ENCODE measurements at regions not wholly inside any gene's neighbourhood (a gene's known extent, or its start where the extent isn't known, plus 50 kb on each side); places are given as distances from the start of the nearest gene placed in this dataset.

- peak; percentile 95 to 99 for DNase-seq
- CTCF ChIA-PET: interaction anchor here (0.6 to 1.5 kb wide), 3 partner anchors 21 to 179 kb away, joined by 3 to 7 read pairs (median 5); no protein-coding TSS in a partner anchor
- intact Hi-C loops (cut with micrococcal nuclease; ENCODE audit: unreplicated experiment): loop anchor here (1.0 to 5.0 kb wide), 6 partner anchors 10 to 79 kb away; no protein-coding TSS in a partner anchor
- no peak for TF ChIP-seq CTCF (conservative IDR thresholded peaks at IDR 0.05)
- Histone ChIP-seq H3K9me2 (ENCODE audit: insufficient read depth) (no peaks in the 10 kb centered on the region), H3K4me2 (peak overlapping the region; percentile 73), H4K20me1 (ENCODE audit: insufficient read depth) (no peaks in the 10 kb centered on the region), H3F3A (ENCODE audit: insufficient read depth, low read depth) (peaks cover 38% of the 10 kb centered on the region), H2AFZ (no peak overlapping the region), H3K27me3 (ENCODE audit: insufficient read depth, low read depth) (no peaks in the 10 kb centered on the region), H3K27ac (peak overlapping the region; percentile 93), H3K36me3 (ENCODE audit: low read depth) (no peaks in the 10 kb centered on the region), H3K4me1 (replicated peaks; ENCODE audit: insufficient read depth) (peaks cover 50% of the 10 kb centered on the region), H3K79me2 (ENCODE audit: low read depth) (no peaks in the 10 kb centered on the region), H3K9me3 (ENCODE audit: insufficient read depth, low read depth) (no peaks in the 10 kb centered on the region), H3K4me3 (peak overlapping the region; percentile 15; the same call in 1 of the 2 replicates)
- POLR2A ChIA-PET (ENCODE audit: unreplicated experiment): interaction anchor here (0.5 to 0.7 kb wide), 6 partner anchors 17 to 910 kb away, joined by 3 to 14 read pairs (median 5); no protein-coding TSS in a partner anchor
- BruUV-seq (replicated peaks): TSS peak; percentile 79
Measured at GRCh38 chr6:37092923-37093727, 76.8 kb upstream of the PIM1 start.

- no peaks in the 10 kb centered on the region for H4K20me1 ChIP-seq (ENCODE audit: insufficient read depth)
- no peaks in the 10 kb centered on the region for H3K27me3 ChIP-seq (ENCODE audit: insufficient read depth, low read depth)
- H3K9me2 ChIP-seq (ENCODE audit: insufficient read depth): no peaks in the 10 kb centered on the region
- peaks cover 38% of the 10 kb centered on the region for H3F3A ChIP-seq (ENCODE audit: insufficient read depth, low read depth)
- H3K36me3 ChIP-seq (ENCODE audit: low read depth): no peaks in the 10 kb centered on the region
- H3K9me3 ChIP-seq (ENCODE audit: insufficient read depth, low read depth): no peaks in the 10 kb centered on the region
- ChIA-PET POLR2A (ENCODE audit: unreplicated experiment) (interaction anchor here (0.7 kb wide), 1 partner anchor 316 kb away, joined by 10 read pairs; no protein-coding TSS in a partner anchor), CTCF (interaction anchor here (0.6 to 1.5 kb wide), 3 partner anchors 22 to 180 kb away, joined by 3 to 7 read pairs (median 5); no protein-coding TSS in a partner anchor)
- peak overlapping the region; percentile 73 for H3K4me2 ChIP-seq
- peak overlapping the region; percentile 93 for H3K27ac ChIP-seq
- no TSS peak for BruUV-seq (replicated peaks)
- H3K79me2 ChIP-seq (ENCODE audit: low read depth): no peaks in the 10 kb centered on the region
- no peak for DNase-seq
- no peak overlapping the region for H2AFZ ChIP-seq
- H3K4me1 ChIP-seq (replicated peaks; ENCODE audit: insufficient read depth): peaks cover 50% of the 10 kb centered on the region
- no peak for TF ChIP-seq EZH2 (IDR thresholded peaks at IDR 0.05; ENCODE audit: low read depth)
- TF ChIP-seq CTCF (conservative IDR thresholded peaks at IDR 0.05): no peak
- intact Hi-C loops (cut with micrococcal nuclease; ENCODE audit: unreplicated experiment): loop anchor here (1.0 to 5.0 kb wide), 6 partner anchors 10 to 79 kb away; no protein-coding TSS in a partner anchor
- no peak overlapping the region for H3K4me3 ChIP-seq
Measured at GRCh38 chr6:37093728-37094069, 76.3 kb upstream of the PIM1 start.

- POLR2A ChIA-PET (ENCODE audit: unreplicated experiment): interaction anchor here (0.7 kb wide), 2 partner anchors 22 to 443 kb away, joined by 3 to 13 read pairs; no protein-coding TSS in a partner anchor
- TF ChIP-seq CTCF (conservative IDR thresholded peaks at IDR 0.05) (no peak), EZH2 (IDR thresholded peaks at IDR 0.05; ENCODE audit: low read depth) (no peak)
Measured at GRCh38 chr6:37095997-37096396, 74.0 kb upstream of the PIM1 start.

More at GRCh38 chr6:37095997-37096396, 74.0 kb upstream of the PIM1 start:
- Histone ChIP-seq H3K27me3 (ENCODE audit: insufficient read depth, low read depth) (no peaks in the 10 kb centered on the region), H3K79me2 (ENCODE audit: low read depth) (no peaks in the 10 kb centered on the region), H3K36me3 (ENCODE audit: low read depth) (no peaks in the 10 kb centered on the region), H3K4me3 (no peak overlapping the region), H3K4me1 (replicated peaks; ENCODE audit: insufficient read depth) (peaks cover 64% of the 10 kb centered on the region), H3K9me2 (ENCODE audit: insufficient read depth) (no peaks in the 10 kb centered on the region), H3K9me3 (ENCODE audit: insufficient read depth, low read depth) (no peaks in the 10 kb centered on the region), H3K27ac (no peak overlapping the region), H2AFZ (no peak overlapping the region), H3F3A (ENCODE audit: insufficient read depth, low read depth) (peaks cover 41% of the 10 kb centered on the region), H3K4me2 (no peak overlapping the region), H4K20me1 (ENCODE audit: insufficient read depth) (no peaks in the 10 kb centered on the region)
- DNase-seq: no peak
- BruUV-seq (replicated peaks): no TSS peak
- intact Hi-C loops (cut with micrococcal nuclease; ENCODE audit: unreplicated experiment): no loop called here
- CTCF ChIA-PET: no interaction called here

Data from PC-9 (cell line).